Endothelial cell (in vitro differentiated cells): ENCODE measurements at regions not wholly inside any gene's neighbourhood (a gene's known extent, or its start where the extent isn't known, plus 50 kb on each side); places are given as distances from the start of the nearest gene placed in this dataset.

Experiments used
- DNase-seq: peaks from one replicate; pipeline ENCODE4 v3.0.0; 2021; ENCODE audit warnings: low spot score
- H3K27ac Mint-ChIP-seq: one replicate; pipeline ENCODE4 v1.8.0; 2021; ENCODE audit warnings: mixed read lengths, inconsistent platforms; ENCODE audit not compliant: unreplicated experiment
- H3K27me3 Mint-ChIP-seq: one replicate; pipeline ENCODE4 v1.8.0; 2021; ENCODE audit warnings: mild to moderate bottlenecking, moderate library complexity, mixed read lengths, inconsistent platforms; ENCODE audit not compliant: unreplicated experiment
- H3K36me3 Mint-ChIP-seq: one replicate; pipeline ENCODE4 v1.8.0; 2021; ENCODE audit warnings: mild to moderate bottlenecking, low read depth, mixed read lengths, inconsistent platforms; ENCODE audit not compliant: unreplicated experiment
- H3K4me1 Mint-ChIP-seq: one replicate; pipeline ENCODE4 v1.8.0; 2021; ENCODE audit warnings: mild to moderate bottlenecking, mixed read lengths, inconsistent platforms; ENCODE audit not compliant: unreplicated experiment
- H3K4me3 Mint-ChIP-seq: one replicate; pipeline ENCODE4 v1.8.0; 2021; ENCODE audit warnings: mild to moderate bottlenecking, mixed read lengths, inconsistent platforms; ENCODE audit not compliant: unreplicated experiment
- H3K9me3 Mint-ChIP-seq: one replicate; pipeline ENCODE4 v1.8.0; 2021; ENCODE audit warnings: mixed read lengths, inconsistent platforms; ENCODE audit not compliant: unreplicated experiment
- TF ChIP-seq, protein P1 (sequence below): fragments of 200-600 bp; sonication (generic); IDR thresholded peaks from one replicate; pipeline ENCODE4 v1.5.0; 2021; ENCODE audit warnings: antibody characterized with exemption; ENCODE audit not compliant: unreplicated experiment

DNA sequence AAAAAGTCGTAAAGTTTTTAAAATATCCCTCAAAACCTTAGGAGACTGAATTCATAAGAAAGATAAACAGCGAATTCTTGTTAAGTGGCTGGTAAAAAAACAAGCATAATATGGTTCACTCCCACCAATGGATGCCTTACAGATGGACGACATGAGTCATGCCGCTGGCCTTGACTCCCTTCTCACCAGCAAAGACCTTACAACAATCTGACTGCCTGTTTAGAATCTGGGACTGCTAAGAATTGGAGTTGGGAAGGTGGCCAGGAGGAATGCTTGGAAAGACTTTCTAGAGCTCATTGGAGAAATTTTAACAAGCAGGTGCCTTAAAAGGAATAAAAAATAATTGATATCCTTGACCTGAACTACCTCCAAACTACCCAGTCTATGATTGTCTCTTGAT is 206.9 kb upstream of the FMN2 start:
- no peaks in the 10 kb centered on the region for H3K4me1 Mint-ChIP-seq
- no peaks in the 10 kb centered on the region for H3K9me3 Mint-ChIP-seq
- DNase-seq = no peak
- TF ChIP-seq, protein P1, sequence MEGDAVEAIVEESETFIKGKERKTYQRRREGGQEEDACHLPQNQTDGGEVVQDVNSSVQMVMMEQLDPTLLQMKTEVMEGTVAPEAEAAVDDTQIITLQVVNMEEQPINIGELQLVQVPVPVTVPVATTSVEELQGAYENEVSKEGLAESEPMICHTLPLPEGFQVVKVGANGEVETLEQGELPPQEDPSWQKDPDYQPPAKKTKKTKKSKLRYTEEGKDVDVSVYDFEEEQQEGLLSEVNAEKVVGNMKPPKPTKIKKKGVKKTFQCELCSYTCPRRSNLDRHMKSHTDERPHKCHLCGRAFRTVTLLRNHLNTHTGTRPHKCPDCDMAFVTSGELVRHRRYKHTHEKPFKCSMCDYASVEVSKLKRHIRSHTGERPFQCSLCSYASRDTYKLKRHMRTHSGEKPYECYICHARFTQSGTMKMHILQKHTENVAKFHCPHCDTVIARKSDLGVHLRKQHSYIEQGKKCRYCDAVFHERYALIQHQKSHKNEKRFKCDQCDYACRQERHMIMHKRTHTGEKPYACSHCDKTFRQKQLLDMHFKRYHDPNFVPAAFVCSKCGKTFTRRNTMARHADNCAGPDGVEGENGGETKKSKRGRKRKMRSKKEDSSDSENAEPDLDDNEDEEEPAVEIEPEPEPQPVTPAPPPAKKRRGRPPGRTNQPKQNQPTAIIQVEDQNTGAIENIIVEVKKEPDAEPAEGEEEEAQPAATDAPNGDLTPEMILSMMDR = no peak
- H3K27me3 Mint-ChIP-seq = peaks cover 4% of the 10 kb centered on the region
- H3K36me3 Mint-ChIP-seq = peaks cover 8% of the 10 kb centered on the region
- no peak overlapping the region for H3K4me3 Mint-ChIP-seq
- H3K27ac Mint-ChIP-seq = peak overlapping the region; percentile 34

DNA sequence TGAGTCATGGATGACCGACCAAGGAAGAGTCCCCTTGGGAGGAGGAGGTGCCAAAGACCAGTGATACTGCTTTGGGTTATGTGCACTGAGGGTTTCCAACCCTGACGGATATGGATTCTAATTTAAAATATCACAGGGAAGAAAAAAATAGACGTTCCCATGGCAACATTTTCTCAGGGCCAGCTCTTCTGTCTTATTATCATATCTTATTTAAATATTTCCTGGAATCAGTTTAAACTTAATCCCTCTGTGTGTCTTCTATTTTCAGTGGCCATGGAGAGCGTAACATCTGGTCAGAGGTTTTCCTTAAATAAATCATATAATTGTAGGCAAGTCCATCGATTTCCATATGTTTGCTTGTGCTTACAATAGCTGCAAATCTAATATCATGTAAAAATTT is 205.4 kb upstream of the FMN2 start:
- H3K4me3 Mint-ChIP-seq = no peak overlapping the region
- TF ChIP-seq, protein P1 = no peak
- H3K27me3 Mint-ChIP-seq = peaks cover 4% of the 10 kb centered on the region
- peaks cover 5% of the 10 kb centered on the region for H3K36me3 Mint-ChIP-seq
- H3K9me3 Mint-ChIP-seq = no peaks in the 10 kb centered on the region
- no peaks in the 10 kb centered on the region for H3K4me1 Mint-ChIP-seq
- no peak for DNase-seq
- no peak overlapping the region for H3K27ac Mint-ChIP-seq

DNA sequence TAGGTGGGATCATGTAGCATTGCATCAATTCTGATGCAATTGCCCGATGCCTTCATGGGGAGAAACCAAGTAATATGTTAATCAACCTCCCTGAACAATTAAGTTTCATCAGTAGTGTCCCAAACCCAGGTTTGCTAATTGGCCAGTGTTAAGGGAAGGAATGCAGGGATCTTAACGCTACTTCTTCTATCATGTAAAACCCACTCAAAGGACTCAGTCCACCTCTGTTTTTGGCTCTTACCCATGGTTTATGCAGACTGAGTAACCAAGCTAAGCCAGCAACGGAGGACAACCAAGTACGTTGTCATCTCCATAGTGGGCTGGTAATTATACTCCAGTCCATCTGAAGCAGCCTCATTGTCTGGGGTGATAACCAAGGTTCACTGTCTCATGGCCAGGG is 203.0 kb upstream of the FMN2 start:
- peaks cover 4% of the 10 kb centered on the region for H3K27me3 Mint-ChIP-seq

DNA sequence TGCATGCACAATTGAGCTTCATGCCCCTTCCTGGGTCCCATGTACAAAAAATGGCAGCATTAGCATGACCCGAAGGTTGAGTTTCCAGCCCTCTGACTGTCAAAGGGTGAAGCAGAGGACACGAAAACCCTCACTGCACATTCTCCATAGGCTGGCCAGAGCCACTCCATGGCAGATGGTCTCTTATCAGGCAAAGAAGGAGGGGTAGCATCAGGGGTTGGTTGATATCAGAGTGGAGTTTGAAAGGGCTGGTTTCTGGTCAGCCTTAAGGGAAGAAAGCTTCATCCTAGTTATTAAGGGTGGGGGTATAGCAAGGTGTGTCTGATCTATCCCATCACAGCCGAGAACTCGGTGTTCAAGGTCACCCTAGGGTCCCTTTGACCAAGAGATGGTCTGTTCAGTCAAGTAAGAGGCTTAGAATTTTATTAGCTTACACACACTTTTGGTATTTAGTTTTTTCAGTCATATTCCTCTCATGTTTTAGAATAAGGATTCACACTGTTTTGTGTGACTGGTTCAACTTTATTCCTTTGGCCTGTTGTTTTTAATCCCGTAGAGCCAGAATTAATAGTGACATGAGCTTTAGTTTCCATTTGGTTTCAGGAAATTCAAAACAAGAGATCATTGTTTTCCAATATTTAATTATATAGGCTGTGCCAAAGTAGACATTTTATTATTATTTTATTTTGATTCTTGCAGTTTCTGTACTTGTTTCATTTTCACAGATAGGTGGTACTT is 199.9 kb upstream of the FMN2 start:
- DNase-seq = no peak
- TF ChIP-seq, protein P1 = no peak
- Mint-ChIP-seq H3K4me3 (no peak overlapping the region), H3K9me3 (no peaks in the 10 kb centered on the region), H3K36me3 (peaks cover 20% of the 10 kb centered on the region), H3K4me1 (peaks cover 10% of the 10 kb centered on the region), H3K27me3 (peaks cover 4% of the 10 kb centered on the region), H3K27ac (no peak overlapping the region)

More for the DNA sequence above, 203.0 kb upstream of the FMN2 start:
- Mint-ChIP-seq H3K36me3 (peaks cover 5% of the 10 kb centered on the region), H3K9me3 (no peaks in the 10 kb centered on the region), H3K4me3 (no peak overlapping the region), H3K27ac (no peak overlapping the region), H3K4me1 (peaks cover 7% of the 10 kb centered on the region)
- TF ChIP-seq, protein P1 = no peak
- no peak for DNase-seq

DNA sequence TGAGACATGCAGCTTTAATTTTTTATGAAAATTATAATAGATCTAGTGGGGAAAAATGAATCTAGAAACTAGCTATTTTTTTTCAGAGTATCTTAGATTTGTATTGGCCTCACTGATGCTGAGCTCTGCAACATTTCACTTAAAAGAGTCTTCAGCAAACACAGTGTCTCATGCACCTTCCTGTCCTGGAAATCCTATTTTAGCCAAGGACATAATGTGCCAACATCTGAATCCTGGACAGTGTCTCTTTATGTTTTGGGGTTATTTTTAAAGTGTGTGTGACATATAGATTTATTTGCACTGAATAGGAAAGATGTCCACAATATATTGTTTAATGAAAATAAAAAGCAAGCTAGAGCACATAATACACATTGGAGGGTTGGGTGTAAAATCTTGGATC is 199.1 kb upstream of the FMN2 start:
- Mint-ChIP-seq H3K4me1 (peaks cover 13% of the 10 kb centered on the region), H3K9me3 (no peaks in the 10 kb centered on the region), H3K36me3 (peaks cover 20% of the 10 kb centered on the region), H3K27me3 (peaks cover 4% of the 10 kb centered on the region), H3K4me3 (no peak overlapping the region), H3K27ac (no peak overlapping the region)
- TF ChIP-seq, protein P1 = no peak
- no peak for DNase-seq
